ENCODE measurements at regions not wholly inside any gene's neighbourhood (a gene's known extent, or its start where the extent isn't known, plus 50 kb on each side); places are given as distances from the start of the nearest gene placed in this dataset.
"Not testable (repeated sequence)": the region's sequence is repeated elsewhere in the genome, so short reads cannot be mapped to it uniquely, and the experiment has no call there.

DNA sequence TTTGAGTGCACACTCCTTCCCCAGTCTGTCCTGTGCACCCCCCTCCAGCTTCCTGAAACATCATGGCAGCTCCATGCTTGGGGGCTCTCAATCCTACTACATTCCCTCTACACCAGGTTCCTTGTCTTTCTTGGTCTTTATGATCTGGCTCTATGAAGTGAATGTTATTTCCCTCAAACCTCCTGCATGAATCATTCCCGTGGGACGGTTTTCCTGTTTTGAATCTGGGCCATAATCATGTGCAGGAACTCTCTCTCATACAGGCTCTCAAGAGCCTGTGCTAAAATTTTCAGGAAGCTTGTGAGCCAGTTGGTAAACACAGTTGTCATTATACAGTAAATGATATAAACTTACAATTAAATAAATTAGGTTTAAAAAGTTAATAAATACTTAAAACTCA, 89.8 kb upstream of the KCNE2 start:
- DNase-seq, result no peak

DNA sequence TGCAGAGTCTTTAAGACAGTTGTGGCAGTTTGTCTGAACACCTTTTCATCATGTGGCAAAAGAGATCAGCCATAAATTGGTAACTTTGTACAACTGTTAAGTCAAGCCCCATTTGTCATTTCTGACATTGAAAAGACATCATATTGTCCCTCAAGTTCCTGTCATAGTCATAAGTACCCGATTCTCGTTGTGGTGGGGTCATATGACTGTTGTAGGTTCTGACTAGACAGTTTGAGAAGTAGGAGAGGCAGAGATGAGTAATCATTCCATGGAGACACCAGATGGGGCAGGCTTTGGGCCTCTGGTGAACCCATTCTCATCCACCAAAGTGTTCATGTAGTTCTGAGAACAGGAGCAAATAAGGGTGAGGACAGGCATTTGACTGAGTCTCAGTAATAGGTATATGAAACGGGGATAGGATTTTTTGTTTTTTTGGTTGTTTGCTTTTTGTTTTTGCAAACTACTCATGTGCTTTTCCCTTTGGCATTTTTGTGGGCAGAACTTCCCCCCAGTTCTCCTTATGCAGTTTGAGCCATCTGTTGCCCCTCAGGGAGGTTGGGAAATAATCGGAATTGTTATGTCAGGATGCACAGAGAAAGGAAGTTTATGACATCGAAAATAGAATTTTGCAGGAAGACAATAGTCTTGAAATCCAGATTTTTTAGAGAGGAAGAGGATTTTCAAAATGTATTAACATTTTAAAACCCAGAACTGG, 86.9 kb upstream of the KCNE2 start:
- no peak for DNase-seq

GRCh38 chr21:34278451-34278850, 85.4 kb upstream of the KCNE2 start:
- DNase-seq, result no peak

DNA sequence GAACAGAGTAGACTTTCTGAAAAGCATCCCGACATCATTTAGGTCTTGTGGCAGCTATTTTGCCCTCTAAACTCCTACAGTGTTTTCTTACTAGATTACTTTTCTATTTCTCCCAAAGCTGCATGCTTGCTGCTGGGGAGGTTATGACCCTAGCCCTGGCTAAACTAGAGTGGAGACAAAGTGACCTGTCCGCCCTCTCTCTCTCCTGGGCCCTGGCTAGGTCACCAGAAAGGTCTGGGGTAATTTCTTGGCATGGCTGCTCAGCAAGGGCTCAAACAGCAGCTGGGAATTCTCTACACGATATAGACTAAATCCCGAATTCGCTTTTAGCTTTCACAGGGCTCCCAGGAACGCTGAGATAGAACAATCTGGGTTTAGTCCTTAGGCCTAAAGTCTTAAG, 84.5 kb upstream of the KCNE2 start:
- no peak for DNase-seq

GRCh38 chr21:34279883-34280282, 83.9 kb upstream of the KCNE2 start:
- DNase-seq, result no peak

DNA sequence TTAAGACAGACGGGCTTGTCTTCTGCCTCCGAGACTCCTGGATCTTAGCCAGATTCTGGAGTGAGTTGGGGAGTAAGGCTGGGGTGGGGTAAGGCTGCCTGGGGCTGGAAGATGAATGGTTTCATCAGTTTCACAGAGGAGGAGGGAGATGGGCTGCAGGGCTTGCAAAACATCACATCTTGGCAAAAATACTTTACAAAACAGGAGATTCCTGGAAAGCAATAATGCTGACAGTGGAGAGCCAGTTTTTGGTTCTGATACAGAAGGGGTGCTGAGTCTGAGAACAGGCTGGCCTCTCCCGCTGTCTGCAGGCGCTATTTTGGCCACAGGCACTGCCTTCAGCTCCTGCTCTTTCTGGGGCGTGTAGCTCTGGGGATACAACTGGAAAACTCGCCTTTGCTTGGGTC, 83.4 kb upstream of the KCNE2 start:
- no peak for DNase-seq

- DNase-seq, result no peak
Observed at GRCh38 chr21:34280959-34281358, 82.8 kb upstream of the KCNE2 start.

DNA sequence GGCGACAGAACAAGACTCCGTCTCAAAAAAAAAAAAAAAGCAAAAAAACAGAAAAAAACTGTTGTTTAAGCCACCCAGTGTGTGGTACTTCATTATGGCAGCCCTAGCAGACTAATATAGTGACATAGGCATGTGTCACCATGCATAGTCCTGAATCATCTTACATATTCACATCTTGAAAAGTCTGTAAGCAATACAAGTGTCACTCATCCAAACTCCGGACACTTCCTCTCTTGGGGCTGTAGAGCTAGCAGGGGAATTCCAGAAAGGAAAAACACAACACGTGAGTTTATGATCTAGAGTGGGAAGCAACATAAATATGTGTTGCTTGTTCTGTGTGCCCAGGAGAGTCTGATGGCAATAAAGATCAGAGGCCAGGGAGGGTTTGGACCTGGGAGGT, 81.6 kb upstream of the KCNE2 start:
- DNase-seq, result no peak

- no peak for DNase-seq
Observed at GRCh38 chr21:34284666-34285065, 79.1 kb upstream of the KCNE2 start.

DNA sequence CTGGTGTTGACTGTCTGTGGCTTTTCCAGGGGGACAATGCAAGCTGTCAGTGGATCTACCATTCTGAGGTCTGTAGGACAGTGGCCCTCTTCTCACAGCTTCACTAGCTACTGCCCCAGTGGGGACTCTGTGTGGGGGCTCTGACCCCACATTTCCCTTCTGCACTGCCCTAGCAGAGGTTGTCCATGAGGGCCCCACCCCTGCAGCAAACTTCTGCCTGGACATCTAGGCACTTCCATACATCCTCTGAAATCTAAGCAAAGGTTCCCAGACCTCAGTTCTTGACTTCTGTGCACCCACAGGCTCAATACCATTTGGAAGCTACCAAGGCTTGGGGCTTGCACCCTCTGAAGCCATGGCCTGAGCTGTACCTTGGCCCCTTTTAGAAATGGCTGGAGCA, 75.8 kb upstream of the KCNE2 start:
- DNase-seq, result not testable (repeated sequence)

DNA sequence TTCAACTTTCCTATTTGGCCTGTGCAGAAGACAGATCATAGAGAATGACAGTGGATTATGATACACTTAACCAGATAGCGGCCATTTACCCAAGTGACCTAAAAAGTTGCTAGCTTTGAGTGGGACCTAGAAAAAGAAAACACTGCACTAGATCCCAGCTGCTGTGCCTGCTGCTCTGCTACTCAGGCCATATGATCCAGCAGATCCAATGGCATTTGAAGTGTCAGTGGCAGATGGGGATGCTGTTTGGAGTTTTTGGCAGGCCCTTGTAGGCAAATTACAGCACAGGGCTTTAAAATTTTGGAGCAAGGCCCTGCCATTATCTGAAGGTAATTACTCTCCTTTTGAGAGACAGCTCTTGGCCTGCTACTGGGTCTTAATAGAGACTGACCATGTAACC, 74.0 kb upstream of the KCNE2 start:
- no peak for DNase-seq

DNA sequence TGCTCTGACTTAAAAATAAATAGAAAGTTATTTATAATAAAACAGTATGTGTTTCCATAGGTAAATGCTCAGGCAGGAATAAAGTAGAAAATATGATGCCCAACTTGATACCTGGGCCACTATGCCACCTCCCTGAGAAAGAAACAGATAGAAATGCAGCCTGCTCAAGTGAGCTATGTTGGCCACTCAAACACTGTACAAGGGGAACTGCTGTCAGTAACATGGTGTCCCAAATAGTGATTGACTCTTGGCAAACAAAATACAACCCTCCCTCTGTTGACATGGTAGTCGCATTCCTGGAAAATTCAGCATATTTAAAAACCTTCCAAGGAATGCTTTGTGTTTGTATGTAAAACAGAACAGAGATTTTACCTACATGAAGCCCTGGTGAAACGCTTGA, 66.9 kb upstream of the KCNE2 start:
- DNase-seq, result no peak

DNA sequence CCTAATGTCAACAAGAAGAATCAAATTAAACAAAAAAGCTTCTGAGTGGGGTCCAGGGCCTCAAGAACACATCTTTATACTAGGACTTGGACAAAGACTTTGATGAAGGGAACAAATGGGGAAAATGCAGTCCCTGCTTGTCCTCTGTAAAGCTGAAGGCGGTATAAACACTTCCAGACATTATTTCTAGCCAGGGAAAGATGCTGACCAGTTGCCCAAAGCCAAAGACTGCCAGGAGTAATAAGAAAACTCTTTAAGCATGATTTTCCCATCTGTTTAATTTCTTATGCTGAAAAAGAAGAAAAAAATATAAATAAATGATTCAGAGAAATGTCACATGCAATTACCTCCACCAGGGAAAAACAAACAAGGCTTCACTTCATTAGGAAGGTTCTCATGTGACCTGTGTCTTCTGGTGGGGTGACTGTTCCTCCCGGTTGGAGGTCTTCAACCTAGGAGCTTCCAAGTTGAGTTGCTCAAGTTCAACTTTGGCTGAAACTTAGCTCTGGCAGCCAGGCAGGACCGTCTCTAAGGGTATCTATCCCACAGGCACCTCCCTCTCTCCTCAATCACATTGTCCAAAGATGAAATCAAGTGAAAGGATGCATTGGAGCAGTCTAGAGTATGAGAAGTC, 65.2 kb upstream of the KCNE2 start:
- DNase-seq, result no peak

- no peak for DNase-seq
Observed at GRCh38 chr21:34299168-34299539, 64.7 kb upstream of the KCNE2 start.

- DNase-seq, result no peak
Observed at GRCh38 chr21:34302521-34302920, 61.3 kb upstream of the KCNE2 start.

GRCh38 chr21:34305605-34306604, 57.9 kb upstream of the KCNE2 start:
- DNase-seq, result no peak

- no peak for DNase-seq
Observed at GRCh38 chr21:34307991-34308532, 55.7 kb upstream of the KCNE2 start.

DNA sequence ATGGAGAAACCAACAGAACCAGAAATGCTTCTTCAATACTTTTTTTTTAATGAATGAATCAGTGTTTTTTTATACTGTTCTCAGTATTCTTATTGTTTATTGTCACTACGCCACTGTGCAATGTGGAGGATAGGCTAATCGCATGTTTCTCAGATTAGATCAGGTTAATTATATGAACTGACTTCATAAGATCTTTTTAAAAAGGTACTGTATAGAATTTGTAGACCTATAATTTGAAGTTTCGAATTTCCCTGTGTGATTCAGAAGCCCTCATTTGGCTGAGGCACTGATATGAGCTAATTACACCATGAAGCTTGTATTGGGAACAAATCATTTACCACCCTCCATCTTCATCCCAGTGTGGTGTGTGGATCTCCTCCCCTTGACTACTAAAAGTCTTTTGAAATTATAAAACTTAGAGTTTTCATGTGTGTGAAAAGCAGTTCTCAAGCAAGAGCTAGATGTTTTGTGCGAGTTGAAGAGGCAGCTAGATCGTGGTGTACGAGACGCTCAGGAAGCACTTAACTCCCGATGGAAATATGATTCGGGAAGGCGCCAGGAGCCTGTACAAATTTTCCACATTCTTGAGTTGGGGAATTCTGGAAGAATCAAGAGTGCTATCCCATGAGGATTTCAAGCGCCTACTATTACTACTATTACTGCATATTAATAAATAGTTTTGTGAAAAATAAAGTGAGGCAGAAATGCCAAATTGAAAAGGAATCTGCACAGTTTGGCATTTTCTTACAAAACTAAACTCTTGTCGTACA, 52.1 kb upstream of the KCNE2 start:
- DNase-seq, result no peak

DNA sequence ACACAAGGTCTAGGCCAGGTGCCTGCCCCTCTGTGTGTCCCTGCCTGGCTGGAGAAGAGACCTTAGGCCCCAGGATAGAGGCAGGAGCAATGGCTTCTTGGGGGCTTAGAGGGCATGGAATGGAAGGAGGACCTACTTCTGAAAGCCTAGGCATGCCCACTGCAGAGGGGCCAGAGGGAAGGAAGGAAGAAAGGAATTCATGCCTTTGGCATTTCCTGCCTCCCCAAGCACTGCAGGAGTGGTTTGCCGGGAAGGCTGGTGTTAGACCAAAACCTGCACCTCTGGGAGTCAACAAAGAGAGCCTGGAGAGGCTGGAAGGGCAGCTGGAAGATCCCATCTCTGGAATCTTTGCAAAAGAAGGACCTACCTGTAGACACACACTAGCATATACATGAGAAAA, 50.7 kb upstream of the KCNE2 start:
- no peak for DNase-seq

Data from DMS153 (cell line).